ENCODE measurements at regions not wholly inside any gene's neighbourhood (a gene's known extent, or its start where the extent isn't known, plus 50 kb on each side); places are given as distances from the start of the nearest gene placed in this dataset.

GRCh38 chr20:43389839-43390626 lies 67.7 kb upstream of the SRSF6 start:
- TF ChIP-seq CTCF (IDR thresholded peaks at IDR 0.05) (peak; percentile 95), ATF1 (CRISPR knock-in tag; IDR thresholded peaks at IDR 0.05) (no peak), PREB (CRISPR knock-in tag; IDR thresholded peaks at IDR 0.05; ENCODE audit: borderline replicate concordance) (no peak), PRDM15 (CRISPR knock-in tag; IDR thresholded peaks at IDR 0.05) (no peak), USF2 (CRISPR knock-in tag; IDR thresholded peaks at IDR 0.05) (no peak), E2F1 (CRISPR knock-in tag; IDR thresholded peaks at IDR 0.05) (no peak), MAX (CRISPR knock-in tag; IDR thresholded peaks at IDR 0.05) (no peak), ESRRA (CRISPR knock-in tag; IDR thresholded peaks at IDR 0.05; ENCODE audit: borderline replicate concordance) (no peak), FOXJ3 (CRISPR knock-in tag; IDR thresholded peaks at IDR 0.05; ENCODE audit: borderline replicate concordance) (no peak), NR2C2 (CRISPR knock-in tag; IDR thresholded peaks at IDR 0.05) (no peak)

All from WTC11 (cell line).